ENCODE measurements at regions not wholly inside any gene's neighbourhood (a gene's known extent, or its start where the extent isn't known, plus 50 kb on each side); places are given as distances from the start of the nearest gene placed in this dataset.
A peak's percentile ranks its signal among the peaks of the same experiment; 100 is the strongest.
"Not testable (repeated sequence)": the region's sequence is repeated elsewhere in the genome, so short reads cannot be mapped to it uniquely, and the experiment has no call there.

GRCh38 chr1:89436856-89437255 is 73.0 kb downstream of the GBP6 start:
- H3K4me3 ChIP-seq (ENCODE audit: low read length) = no peak overlapping the region
- DNase-seq (ENCODE audit: low read depth, low spot score) = no peak

- not testable (repeated sequence) for DNase-seq (ENCODE audit: low read depth, low spot score); H3K4me3 ChIP-seq (ENCODE audit: low read length)
Measured at GRCh38 chr1:89438301-89438700, 74.4 kb downstream of the GBP6 start.

- DNase-seq (ENCODE audit: low read depth, low spot score) = no peak
- no peak overlapping the region for H3K4me3 ChIP-seq (ENCODE audit: low read length)
Measured at GRCh38 chr1:89440911-89441310, 77.1 kb downstream of the GBP6 start.

- no peak for DNase-seq (ENCODE audit: low read depth, low spot score)
- no peak overlapping the region for H3K4me3 ChIP-seq (ENCODE audit: low read length)
Measured at GRCh38 chr1:89444791-89445190, 79.8 kb upstream of the LRRC8B start.

- DNase-seq (ENCODE audit: low read depth, low spot score) = peak; percentile 35
Measured at GRCh38 chr1:89451011-89451410, 73.6 kb upstream of the LRRC8B start.

DNA sequence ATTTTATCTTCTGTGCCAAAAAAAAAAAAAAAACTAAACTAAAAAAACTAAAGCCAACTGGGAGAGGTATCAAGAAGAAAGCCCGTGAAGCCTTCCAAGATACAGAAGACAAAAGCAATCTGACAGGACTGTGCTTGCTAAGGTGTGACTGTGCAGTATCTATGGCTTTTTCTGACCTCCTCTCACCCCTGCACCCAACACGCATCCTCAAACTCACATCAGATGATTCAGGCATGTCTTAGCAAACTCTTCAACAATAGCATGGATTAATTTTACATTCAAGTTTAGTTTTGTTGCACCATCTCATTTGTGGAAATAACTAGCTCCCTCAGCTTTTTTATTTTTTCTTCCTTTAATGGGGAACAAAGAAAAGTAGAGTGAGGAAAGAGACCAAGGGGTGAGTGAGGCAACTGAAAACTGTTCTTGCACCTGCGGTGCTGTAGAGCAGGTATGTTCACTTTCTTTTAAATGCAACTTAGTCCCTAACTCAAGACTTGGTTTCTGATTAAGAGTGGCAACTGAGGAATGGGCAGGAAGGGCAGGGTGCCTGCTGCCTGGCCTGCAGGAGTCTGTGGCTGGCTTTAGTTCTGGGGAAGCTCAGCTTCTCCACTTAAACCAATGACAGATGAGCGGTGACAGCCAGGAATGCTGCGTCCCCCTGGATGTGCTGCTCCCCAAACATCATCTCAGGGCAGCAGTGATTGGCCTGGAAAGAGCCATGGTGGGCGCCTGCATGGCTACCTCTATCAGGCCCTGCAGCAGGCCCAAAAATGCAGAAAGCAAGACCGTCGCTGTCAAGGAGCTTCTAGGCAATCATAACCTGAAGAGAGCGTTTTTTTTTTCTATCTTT is 71.3 kb upstream of the LRRC8B start:
- no peak for DNase-seq (ENCODE audit: low read depth, low spot score)
- no peak overlapping the region for H3K4me3 ChIP-seq (ENCODE audit: low read length)

More at GRCh38 chr1:89451011-89451410, 73.6 kb upstream of the LRRC8B start:
- H3K4me3 ChIP-seq (ENCODE audit: low read length) = no peak overlapping the region

DNA sequence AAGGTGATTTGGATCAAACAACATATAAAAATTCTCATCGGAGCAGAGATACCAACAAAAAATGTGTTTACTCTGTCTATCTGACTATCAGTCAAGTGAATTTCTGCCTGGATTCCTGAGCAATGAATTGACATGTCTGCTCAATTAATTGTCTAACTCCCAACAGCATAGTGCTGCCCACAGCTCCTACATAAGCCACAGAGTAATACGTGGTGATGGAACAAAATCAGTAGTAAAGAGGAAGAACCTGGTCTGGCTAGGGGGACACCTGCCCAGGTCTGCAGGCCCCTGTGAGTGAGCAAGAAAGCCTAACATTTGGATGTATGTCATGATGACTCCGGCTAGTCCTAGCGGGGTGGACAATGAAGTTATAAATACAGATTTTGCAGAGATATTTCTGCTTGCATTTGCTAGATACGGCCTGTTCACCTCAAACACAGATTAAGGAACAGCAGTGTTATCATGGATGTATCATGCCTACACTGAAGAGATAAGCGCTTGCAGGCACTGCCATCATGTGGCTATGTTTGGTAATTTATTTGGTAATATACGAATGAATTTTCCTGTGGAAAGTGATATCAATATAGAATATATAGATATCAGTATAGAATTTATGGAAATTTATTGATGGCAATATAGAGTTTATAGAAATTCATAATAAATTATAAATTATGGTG is 69.6 kb upstream of the LRRC8B start:
- H3K4me3 ChIP-seq (ENCODE audit: low read length) = no peak overlapping the region
- DNase-seq (ENCODE audit: low read depth, low spot score) = peak; percentile 53

DNA sequence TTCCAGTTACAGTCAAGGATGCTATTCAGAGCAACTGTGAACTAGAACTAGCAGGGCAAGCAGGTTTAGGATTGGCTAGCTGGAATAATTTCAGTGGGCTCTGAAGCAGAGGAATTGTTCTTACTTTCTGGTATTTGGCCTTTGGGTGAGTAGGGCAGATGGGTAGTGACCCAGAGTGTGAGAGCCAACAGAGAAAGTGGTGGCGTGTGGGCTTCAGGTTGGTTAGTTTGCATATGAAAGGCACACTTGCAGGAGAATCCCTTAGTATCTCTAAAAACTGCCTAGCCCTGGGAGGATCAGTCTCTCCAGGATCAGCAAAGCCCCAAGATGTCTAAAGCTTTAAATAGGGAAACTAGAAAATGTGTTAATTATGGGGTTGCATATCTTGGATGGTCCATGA is 67.6 kb upstream of the LRRC8B start:
- DNase-seq (ENCODE audit: low read depth, low spot score) = no peak
- H3K4me3 ChIP-seq (ENCODE audit: low read length) = no peak overlapping the region

DNA sequence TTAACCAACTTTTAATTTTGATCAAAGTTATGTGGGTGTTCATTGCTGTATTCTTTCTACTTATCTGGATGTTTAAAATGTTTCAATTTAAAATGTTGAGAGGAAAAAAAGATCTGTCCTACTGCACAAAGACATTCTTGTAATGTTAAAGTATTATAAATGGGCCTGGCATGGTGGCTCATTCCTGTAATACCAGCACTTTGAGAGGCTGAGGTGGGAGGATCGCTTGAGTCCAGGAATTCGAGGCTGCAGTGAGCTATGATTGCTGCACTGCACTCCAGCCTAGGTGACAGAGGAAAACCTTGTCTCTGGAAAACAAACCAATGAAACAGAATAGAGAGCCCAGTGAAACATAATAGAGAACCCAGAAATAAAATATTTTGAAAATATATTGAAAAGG is 65.5 kb upstream of the LRRC8B start:
- H3K4me3 ChIP-seq (ENCODE audit: low read length) = no peak overlapping the region
- no peak for DNase-seq (ENCODE audit: low read depth, low spot score)

DNA sequence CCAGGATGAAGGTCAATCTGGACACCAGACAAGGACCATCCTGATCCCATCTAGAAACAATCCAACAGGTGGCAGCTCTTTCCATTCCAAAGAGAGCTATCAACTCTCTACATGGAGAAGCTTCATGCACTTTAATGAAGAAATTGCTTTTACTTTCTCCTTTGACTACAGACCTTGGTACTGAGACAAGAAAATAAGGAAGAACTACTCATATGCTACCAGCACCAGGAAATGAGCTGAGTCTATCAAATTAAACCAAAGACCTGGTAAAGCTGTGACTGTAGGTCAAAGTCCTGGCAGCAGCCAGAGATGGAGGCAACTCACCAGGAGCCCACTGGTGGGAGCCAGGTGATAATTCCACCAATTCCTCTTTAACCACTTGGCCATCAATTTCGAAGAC is 64.3 kb upstream of the LRRC8B start:
- H3K4me3 ChIP-seq (ENCODE audit: low read length) = no peak overlapping the region
- DNase-seq (ENCODE audit: low read depth, low spot score) = no peak

DNA sequence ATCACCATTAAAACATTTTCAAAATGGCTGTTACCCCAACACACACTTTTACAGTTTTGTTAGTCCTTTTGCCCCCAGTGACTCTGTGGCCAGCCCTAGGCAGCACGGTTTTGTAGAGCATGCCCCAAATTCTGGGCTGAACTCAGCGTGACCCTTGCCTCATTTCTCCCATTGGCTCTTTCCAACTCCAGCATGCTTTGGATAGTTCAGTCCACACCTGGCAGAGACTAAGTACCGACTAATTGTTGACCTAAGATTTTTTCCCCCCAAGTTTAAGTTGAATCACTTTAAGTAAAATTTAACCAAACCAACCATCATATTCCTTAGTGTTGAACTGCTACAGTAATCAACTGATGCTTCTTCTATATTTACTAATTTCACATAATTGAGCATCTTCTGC is 62.4 kb upstream of the LRRC8B start:
- no peak for DNase-seq (ENCODE audit: low read depth, low spot score)
- H3K4me3 ChIP-seq (ENCODE audit: low read length) = no peak overlapping the region

DNA sequence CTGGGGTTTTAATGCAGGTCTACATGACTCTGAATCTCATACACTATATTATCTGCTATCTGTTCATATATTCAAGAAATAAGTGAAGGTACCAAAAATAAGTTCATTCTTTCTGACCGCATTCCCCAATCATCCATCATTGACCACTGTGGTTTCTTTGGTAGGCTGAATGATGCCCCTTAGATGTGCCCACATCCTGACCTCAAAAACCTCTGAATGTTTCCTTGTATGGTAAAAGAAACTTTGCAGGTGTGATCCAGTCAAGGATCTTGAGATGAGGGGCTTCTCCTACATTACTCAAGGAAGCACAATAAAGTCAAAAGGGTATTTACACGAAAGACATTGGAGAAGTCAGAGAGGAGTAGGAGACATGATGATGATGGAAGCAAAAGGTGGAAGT is 60.6 kb upstream of the LRRC8B start:
- peak; percentile 79 for DNase-seq (ENCODE audit: low read depth, low spot score)

DNA sequence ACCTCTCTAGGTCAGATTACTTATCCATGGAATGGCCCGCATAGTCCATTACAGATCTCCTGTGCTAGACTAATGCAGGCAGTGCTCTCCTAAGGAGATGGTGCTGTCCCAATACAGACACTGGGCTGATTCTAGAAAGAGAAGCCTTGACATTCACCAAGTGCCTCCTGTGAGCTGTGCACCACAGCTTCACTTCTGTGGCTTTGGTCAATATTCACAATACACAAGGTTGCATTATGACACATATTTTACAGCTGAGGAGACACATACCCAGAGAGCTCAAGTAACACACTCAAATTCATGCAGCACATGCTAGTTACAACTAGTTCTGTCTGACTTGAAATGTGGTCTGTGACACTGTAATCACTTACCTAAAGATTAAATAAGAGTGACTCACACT is 59.4 kb upstream of the LRRC8B start:
- no peak overlapping the region for H3K4me3 ChIP-seq (ENCODE audit: low read length)
- DNase-seq (ENCODE audit: low read depth, low spot score) = no peak

More for the DNA sequence above, 60.6 kb upstream of the LRRC8B start:
- H3K4me3 ChIP-seq (ENCODE audit: low read length) = no peak overlapping the region

DNA sequence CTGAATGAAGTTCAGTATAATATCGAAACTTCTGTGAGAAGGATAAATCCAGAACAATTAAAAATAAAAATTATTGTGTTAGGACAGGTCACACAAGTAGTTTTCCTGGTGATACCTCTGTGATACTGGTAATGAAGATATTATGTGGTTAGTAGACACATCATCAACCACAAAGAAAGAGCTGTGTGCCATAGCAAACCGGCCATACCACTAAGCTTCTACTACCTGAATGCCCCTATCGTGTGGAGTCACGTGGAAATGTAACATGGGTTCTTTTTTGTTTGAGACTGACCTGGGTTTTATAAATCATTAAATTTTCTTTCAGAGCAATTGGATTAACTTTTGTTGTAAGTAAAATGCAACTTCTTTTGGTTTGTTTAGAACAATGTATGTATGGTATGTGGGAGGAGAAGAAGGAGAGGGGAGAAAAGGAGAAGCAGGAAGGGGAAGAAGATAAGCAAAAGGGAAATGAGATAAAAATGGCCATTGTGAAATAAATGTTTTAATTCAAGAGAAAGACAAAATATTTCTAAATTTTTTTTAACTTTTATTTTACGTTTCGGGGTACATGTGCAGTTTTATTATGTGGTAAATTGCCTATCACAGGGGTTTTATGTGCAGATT is 58.2 kb upstream of the LRRC8B start:
- DNase-seq (ENCODE audit: low read depth, low spot score) = no peak
- H3K4me3 ChIP-seq (ENCODE audit: low read length) = no peak overlapping the region

GRCh38 chr1:89472253-89472652 is 52.4 kb upstream of the LRRC8B start:
- DNase-seq (ENCODE audit: low read depth, low spot score) = no peak
- no peak overlapping the region for H3K4me3 ChIP-seq (ENCODE audit: low read length)

DNA sequence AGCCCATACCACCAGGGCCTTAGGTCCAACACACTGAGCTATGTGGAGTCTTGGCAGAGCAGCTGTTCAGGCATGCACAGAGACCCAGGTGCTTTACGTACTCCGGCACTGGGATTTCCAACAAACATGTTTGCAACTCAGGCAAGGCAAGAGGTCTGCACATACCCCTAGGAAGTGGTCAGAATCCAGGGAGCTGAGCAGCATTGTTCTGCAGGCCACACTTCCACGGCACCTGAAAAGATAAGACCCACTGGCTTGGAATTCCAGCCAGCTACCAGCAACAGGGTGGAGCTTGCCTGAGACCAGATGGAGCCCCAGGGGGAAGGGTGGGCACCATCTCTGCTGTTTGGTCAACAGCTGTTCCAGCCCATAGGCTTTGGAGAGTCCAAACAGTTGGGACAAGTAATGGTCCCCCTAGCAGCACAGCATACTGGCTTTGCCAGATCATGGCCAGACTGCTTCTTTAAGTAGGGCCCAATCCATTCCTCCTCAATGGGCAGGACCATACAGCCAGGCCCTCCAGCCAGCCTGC is 51.7 kb upstream of the LRRC8B start:
- DNase-seq (ENCODE audit: low read depth, low spot score) = no peak
- H3K4me3 ChIP-seq (ENCODE audit: low read length) = no peak overlapping the region
